Left ventricle myocardium inferior (tissue), 1 donor: ENCODE measurements at regions not wholly inside any gene's neighbourhood (a gene's known extent, or its start where the extent isn't known, plus 50 kb on each side); places are given as distances from the start of the nearest gene placed in this dataset.

Experiments used
- DNase-seq: peaks from one replicate; pipeline ENCODE4 v3.0.0-alpha.2; 2020
- H3K27ac ChIP-seq: fragments of 200-600 bp; replicated peaks from 2 replicates; pipeline ENCODE4 v1.8.0; 2021
- H3K27me3 ChIP-seq: fragments of 200-600 bp; 2 replicates; pipeline ENCODE4 v1.8.0; 2021; ENCODE audit warnings: low read depth
- H3K36me3 ChIP-seq: fragments of 200-600 bp; 2 replicates; pipeline ENCODE4 v1.8.0; 2021
- H3K4me1 ChIP-seq: fragments of 200-600 bp; 2 replicates; pipeline ENCODE4 v1.8.0; 2021
- H3K4me3 ChIP-seq: fragments of 200-600 bp; 2 replicates; pipeline ENCODE4 v1.8.0; 2021; ENCODE audit warnings: mild to moderate bottlenecking, moderate library complexity
- H3K9me3 ChIP-seq: fragments of 200-600 bp; replicated peaks from 2 replicates; pipeline ENCODE4 v1.8.0; 2021
- intact Hi-C: fragments of 100-400 bp; cut with micrococcal nuclease; formaldehyde crosslinking; loops from one replicate; pipeline ENCODE4 v1.11.0; 2022
- TF ChIP-seq, protein P1 (sequence below): fragments of 200-600 bp; IDR thresholded peaks from 2 replicates; pipeline ENCODE4 v1.8.0; 2021; ENCODE audit warnings: antibody characterized with exemption, mild to moderate bottlenecking, borderline replicate concordance
- donor health status: DM: no; HTN: yes; CAD: no; lungs with severe emphysema.

DNA sequence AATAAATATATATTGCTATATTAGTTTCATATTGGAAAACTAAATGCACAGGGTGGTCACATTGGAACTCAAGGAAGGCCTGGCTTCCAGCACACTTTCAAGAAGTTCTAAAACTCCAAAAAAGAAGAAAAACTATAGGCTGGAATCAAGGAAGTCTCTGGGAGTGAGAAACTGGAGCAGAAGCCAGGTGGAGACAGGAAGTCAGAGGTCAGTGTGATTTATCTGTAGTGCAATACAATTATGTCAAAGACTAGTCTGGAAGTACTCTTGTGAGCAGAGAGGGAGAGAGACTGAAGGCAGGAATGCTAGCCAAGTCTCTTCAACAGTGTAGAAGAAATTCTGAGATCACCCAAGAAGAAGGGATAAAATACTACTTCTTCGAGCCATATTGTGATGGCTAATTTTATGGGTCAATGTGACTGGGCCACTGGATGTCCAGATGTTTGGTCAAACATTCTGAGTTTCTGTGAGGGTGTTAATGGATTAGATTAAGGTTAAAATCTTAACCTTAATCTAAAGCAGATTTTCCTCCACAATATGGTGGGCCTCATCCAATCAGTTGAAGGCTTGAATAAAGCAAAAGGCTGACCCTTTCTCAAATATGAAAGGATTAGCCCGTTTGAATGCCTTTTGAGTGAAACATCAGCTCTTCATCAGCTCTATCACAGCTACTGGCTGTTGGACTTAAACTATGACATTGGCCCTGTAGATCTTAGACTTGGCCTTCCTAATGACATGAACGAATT lies 208.0 kb downstream of the TDRD15 start:
- Histone ChIP-seq H3K36me3 (no peaks in the 10 kb centered on the region), H3K4me1 (no peaks in the 10 kb centered on the region), H3K27ac (no peak overlapping the region), H3K4me3 (no peak overlapping the region), H3K27me3 (no peaks in the 10 kb centered on the region), H3K9me3 (peaks cover 5% of the 10 kb centered on the region)
- TF ChIP-seq, protein P1, sequence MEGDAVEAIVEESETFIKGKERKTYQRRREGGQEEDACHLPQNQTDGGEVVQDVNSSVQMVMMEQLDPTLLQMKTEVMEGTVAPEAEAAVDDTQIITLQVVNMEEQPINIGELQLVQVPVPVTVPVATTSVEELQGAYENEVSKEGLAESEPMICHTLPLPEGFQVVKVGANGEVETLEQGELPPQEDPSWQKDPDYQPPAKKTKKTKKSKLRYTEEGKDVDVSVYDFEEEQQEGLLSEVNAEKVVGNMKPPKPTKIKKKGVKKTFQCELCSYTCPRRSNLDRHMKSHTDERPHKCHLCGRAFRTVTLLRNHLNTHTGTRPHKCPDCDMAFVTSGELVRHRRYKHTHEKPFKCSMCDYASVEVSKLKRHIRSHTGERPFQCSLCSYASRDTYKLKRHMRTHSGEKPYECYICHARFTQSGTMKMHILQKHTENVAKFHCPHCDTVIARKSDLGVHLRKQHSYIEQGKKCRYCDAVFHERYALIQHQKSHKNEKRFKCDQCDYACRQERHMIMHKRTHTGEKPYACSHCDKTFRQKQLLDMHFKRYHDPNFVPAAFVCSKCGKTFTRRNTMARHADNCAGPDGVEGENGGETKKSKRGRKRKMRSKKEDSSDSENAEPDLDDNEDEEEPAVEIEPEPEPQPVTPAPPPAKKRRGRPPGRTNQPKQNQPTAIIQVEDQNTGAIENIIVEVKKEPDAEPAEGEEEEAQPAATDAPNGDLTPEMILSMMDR, result no peak
- intact Hi-C loops, result no loop called here
- DNase-seq, result no peak

DNA sequence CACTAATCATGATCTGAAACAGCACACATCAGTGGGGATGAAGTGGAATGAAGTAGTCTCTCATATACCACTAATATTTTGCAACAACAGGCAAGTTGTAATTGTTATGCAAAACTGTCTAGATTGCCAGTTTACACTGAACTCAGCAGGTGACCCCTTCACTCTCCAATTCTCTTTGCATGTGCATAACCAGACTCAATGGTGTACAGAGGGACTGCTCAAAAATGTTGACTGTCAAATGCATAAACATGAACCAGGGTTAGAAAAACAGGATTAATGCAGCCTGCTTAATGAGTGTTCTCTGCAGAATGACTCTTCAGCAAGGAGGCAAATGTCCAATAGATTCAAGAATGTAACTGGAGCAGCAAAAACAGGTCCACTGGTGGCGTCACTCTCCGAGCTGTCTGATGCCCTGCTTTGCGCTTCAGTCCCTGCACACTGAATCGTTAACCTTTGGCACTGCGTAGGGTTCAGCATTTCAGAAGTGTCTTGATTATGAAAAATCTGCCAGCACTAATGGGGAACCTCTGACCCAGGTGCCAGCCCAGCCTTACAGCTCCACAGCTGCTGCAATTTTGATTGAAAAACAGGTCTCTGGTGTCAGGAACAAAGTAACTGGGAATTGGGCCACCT lies 209.3 kb downstream of the TDRD15 start:
- no peak for DNase-seq
- H3K27me3 ChIP-seq, result no peaks in the 10 kb centered on the region
- H3K27ac ChIP-seq, result no peak overlapping the region
- H3K4me3 ChIP-seq, result no peak overlapping the region
- TF ChIP-seq, protein P1, result no peak
- H3K4me1 ChIP-seq, result no peaks in the 10 kb centered on the region
- H3K36me3 ChIP-seq, result no peaks in the 10 kb centered on the region
- H3K9me3 ChIP-seq, result peaks cover 5% of the 10 kb centered on the region
- intact Hi-C loops, result no loop called here

DNA sequence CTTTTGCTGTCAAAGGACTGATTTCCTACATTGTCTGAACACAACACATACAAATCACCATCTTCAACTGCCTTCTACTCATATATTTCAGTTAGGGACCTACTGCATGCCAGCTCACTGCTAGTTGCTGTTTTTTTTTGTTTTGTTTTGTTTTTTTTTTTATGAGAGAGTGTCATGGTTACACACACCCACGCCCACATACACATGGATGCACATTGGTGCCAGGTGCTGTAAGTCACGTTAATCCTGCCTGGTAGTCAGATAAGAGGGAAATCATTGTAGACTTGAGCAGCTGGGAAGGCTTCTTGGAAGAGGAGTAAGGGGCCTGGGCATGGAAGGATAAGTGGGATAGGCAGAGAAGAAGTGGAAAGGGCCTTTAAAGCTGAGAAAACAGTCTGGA lies 209.9 kb downstream of the TDRD15 start:
- peaks cover 5% of the 10 kb centered on the region for H3K9me3 ChIP-seq
- H3K4me1 ChIP-seq, result no peaks in the 10 kb centered on the region
- intact Hi-C loops, result no loop called here
- TF ChIP-seq, protein P1, result no peak
- H3K27me3 ChIP-seq, result no peaks in the 10 kb centered on the region
- H3K27ac ChIP-seq, result no peak overlapping the region
- H3K36me3 ChIP-seq, result no peaks in the 10 kb centered on the region
- no peak overlapping the region for H3K4me3 ChIP-seq
- no peak for DNase-seq

DNA sequence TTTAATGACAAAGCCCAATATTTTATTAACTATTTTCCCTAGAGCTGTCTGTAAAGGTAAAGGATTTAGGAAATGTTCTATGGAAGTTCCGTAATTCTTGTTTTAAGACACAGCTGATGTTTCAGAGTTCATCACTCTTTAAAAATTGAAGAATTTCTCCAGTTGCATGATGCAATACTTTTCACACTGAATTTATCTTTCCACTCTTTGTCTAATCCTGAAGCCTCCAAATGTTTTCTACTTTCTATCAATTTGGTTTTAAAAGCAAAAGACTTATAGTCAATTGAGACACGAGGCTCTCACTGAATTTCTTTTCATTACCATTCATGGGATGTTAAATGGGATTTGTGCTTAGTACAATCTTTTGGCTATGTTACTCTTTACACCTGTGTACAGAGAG lies 223.2 kb downstream of the TDRD15 start:
- no peak overlapping the region for H3K27ac ChIP-seq
- H3K4me3 ChIP-seq, result no peak overlapping the region
- no peaks in the 10 kb centered on the region for H3K36me3 ChIP-seq
- DNase-seq, result no peak
- TF ChIP-seq, protein P1, result no peak
- intact Hi-C loops, result no loop called here
- no peaks in the 10 kb centered on the region for H3K27me3 ChIP-seq
- no peaks in the 10 kb centered on the region for H3K4me1 ChIP-seq
- H3K9me3 ChIP-seq, result peaks cover 4% of the 10 kb centered on the region

DNA sequence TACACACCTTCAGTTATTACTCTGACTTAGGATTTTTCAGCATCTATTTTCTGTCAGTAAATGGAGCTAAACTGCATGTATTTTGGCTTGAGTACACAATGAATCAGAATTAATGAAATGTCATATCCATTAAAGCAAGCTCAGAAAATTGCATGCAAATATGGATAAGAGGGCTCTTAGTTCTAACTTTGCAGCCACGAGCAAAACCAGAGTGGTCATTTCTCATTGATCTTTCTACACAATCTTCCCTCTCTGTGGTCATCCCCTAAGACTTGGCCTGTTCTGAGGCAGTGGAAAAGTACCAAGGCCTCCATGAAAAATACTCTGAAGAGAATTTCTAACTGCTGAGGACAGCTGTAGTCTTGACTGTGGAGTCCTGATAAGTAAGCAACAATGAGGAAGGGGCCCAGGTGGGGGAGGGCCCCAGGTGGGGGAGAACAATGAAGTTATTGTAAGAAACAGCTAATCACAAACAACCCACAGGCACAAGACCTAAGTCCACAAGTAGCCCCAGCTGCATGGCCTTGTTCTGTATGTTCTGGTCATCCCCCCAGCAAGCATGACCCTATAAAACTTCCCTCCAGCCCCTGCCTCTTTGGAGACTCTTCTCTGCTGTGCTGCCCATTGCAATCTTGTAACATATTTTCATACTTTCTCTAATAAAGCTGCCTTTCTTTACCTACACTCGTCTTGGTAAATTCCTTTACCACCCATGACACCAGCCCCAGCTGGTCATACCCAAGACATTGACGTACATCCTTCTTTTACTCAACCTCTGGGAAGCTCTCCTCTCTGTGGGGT lies 230.3 kb downstream of the TDRD15 start:
- DNase-seq, result no peak
- Histone ChIP-seq H3K27me3 (peaks cover 10% of the 10 kb centered on the region), H3K9me3 (peaks cover 5% of the 10 kb centered on the region), H3K36me3 (no peaks in the 10 kb centered on the region), H3K27ac (no peak overlapping the region), H3K4me1 (no peaks in the 10 kb centered on the region), H3K4me3 (no peak overlapping the region)
- TF ChIP-seq, protein P1, result no peak
- intact Hi-C loops, result no loop called here
